HEK293 (cell line): ENCODE measurements at regions not wholly inside any gene's neighbourhood (a gene's known extent, or its start where the extent isn't known, plus 50 kb on each side); places are given as distances from the start of the nearest gene placed in this dataset.

ENCODE experiments used
- CTCF ChIA-PET: fragments of 350-600 bp; formaldehyde crosslinking; extraction: SDS; loops from one replicate; lab custom pipeline; 2021; ENCODE audit warnings: antibody characterized with exemption; lab: Yijun Ruan, JAX
- POLR2A ChIA-PET: fragments of 300-600 bp; formaldehyde crosslinking; extraction: SDS; loops from one replicate; lab custom pipeline; 2020; ENCODE audit warnings: antibody characterized with exemption, inconsistent platforms; lab: Yijun Ruan, JAX
- H3K27ac ChIP-seq: fragments of 200-500 bp; sonication (Bioruptor generic); 2 replicates; pipeline ENCODE4 v1.5.1; 2014; ENCODE audit warnings: low read depth, low read length, control low read depth, inconsistent platforms; ENCODE audit errors: extremely low read depth
- H3K36me3 ChIP-seq, 2 experiments: fragments of 200-500 bp in 1 of 2; sonication (Bioruptor generic) in 1 of 2; 1 replicate in 1 of 2; 2 replicates in 1 of 2; pipeline ENCODE4 v1.5.1; 2014 to 2017; ENCODE audit warnings: inconsistent platforms in 2 of 2, low read length in 2 of 2; ENCODE audit not compliant: control insufficient read depth in 2 of 2, insufficient read depth in 1 of 2
- H3K4me1 ChIP-seq: fragments of 200-500 bp; sonication (Bioruptor generic); 2 replicates; pipeline ENCODE4 v1.5.1; 2014; ENCODE audit warnings: mild to moderate bottlenecking, low read length, inconsistent platforms; ENCODE audit not compliant: control insufficient read depth, insufficient read depth
- H3K4me3 ChIP-seq: 2 replicates; pipeline ENCODE4 v1.5.1; 2011; ENCODE audit warnings: low read depth, mild to moderate bottlenecking, control low read depth, low read length, moderate library complexity
- H3K9me3 ChIP-seq: fragments of 200-500 bp; sonication (Bioruptor generic); 2 replicates; pipeline ENCODE4 v1.5.1; 2014; ENCODE audit warnings: low read depth, low read length, inconsistent platforms; ENCODE audit not compliant: control insufficient read depth, insufficient read depth
- BCL6B ChIP-seq: fragments of 450-650 bp; formaldehyde crosslinking; IDR thresholded peaks from 2 replicates; pipeline ENCODE4 v1.5.1; 2017; ENCODE audit warnings: missing biosample characterization, missing genetic modification characterization
- FEZF1 ChIP-seq: fragments of 450-650 bp; formaldehyde crosslinking; IDR thresholded peaks from 2 replicates; pipeline ENCODE4 v1.5.1; 2016; ENCODE audit warnings: missing biosample characterization, missing genetic modification characterization
- OSR2 ChIP-seq: fragments of 450-650 bp; formaldehyde crosslinking; IDR thresholded peaks from 2 replicates; pipeline ENCODE4 v1.5.1; 2016; ENCODE audit warnings: missing biosample characterization, missing genetic modification characterization
- PRDM10 ChIP-seq: fragments of 450-650 bp; formaldehyde crosslinking; IDR thresholded peaks from 2 replicates; pipeline ENCODE4 v1.5.1; 2016; ENCODE audit warnings: missing biosample characterization, missing genetic modification characterization
- PRDM6 ChIP-seq: fragments of 450-650 bp; formaldehyde crosslinking; IDR thresholded peaks from 2 replicates; pipeline ENCODE4 v1.5.1; 2017; ENCODE audit warnings: missing biosample characterization, missing genetic modification characterization
- SP7 ChIP-seq: fragments of 450-650 bp; formaldehyde crosslinking; IDR thresholded peaks from 2 replicates; pipeline ENCODE4 v1.5.1; 2016; ENCODE audit warnings: missing biosample characterization, missing genetic modification characterization
- TSHZ1 ChIP-seq: fragments of 450-650 bp; formaldehyde crosslinking; IDR thresholded peaks from 2 replicates; pipeline ENCODE4 v1.5.1; 2016; ENCODE audit warnings: missing biosample characterization, missing genetic modification characterization, borderline replicate concordance
- ZBTB44 ChIP-seq: fragments of 450-650 bp; IDR thresholded peaks from 2 replicates; pipeline ENCODE4 v1.5.1; 2018; ENCODE audit warnings: missing biosample characterization, mild to moderate bottlenecking, missing genetic modification characterization
- ZIC2 ChIP-seq: fragments of 450-650 bp; formaldehyde crosslinking; IDR thresholded peaks from 2 replicates; pipeline ENCODE4 v1.5.1; 2016; ENCODE audit warnings: missing biosample characterization, missing genetic modification characterization
- ZNF266 ChIP-seq: fragments of 450-650 bp; formaldehyde crosslinking; IDR thresholded peaks from 2 replicates; pipeline ENCODE4 v1.5.1; 2016; ENCODE audit warnings: missing biosample characterization, missing genetic modification characterization, low read depth
- ZNF341 ChIP-seq: fragments of 450-650 bp; formaldehyde crosslinking; IDR thresholded peaks from 2 replicates; pipeline ENCODE4; 2016; ENCODE audit warnings: low read depth, missing biosample characterization, missing genetic modification characterization
- ZNF404 ChIP-seq: fragments of 450-650 bp; formaldehyde crosslinking; IDR thresholded peaks from 2 replicates; pipeline ENCODE4 v1.5.1; 2017; ENCODE audit warnings: missing biosample characterization, missing genetic modification characterization
- ZNF530 ChIP-seq: fragments of 450-650 bp; formaldehyde crosslinking; IDR thresholded peaks from 2 replicates; pipeline ENCODE4 v1.5.1; 2016; ENCODE audit warnings: low read depth, missing biosample characterization, missing genetic modification characterization
- ZNF623 ChIP-seq: fragments of 450-650 bp; formaldehyde crosslinking; IDR thresholded peaks from 2 replicates; pipeline ENCODE4 v1.5.1; 2016; ENCODE audit warnings: missing biosample characterization, missing genetic modification characterization
- ZNF629 ChIP-seq: fragments of 450-650 bp; formaldehyde crosslinking; IDR thresholded peaks from 2 replicates; pipeline ENCODE4 v1.5.1; 2017; ENCODE audit warnings: missing biosample characterization, missing genetic modification characterization

- TF ChIP-seq ZNF629 (tag by site-specific recombination) (peak; percentile 43; the same call in 1 of the 2 replicates), ZNF266 (peak; percentile 70; the same call in 1 of the 2 replicates), ZNF623 (tag by site-specific recombination) (peak; percentile 70)
- TF ChIP-seq, all 188 proteins: peak for 28; not testable (repeated sequence) for 160
These were observed 114.3 kb upstream of the RAI2 start (continued) for GRCh38 chrX:17975349-17975748.

GRCh38 chrX:17968367-17968766 is 107.3 kb upstream of the RAI2 start:
- Histone ChIP-seq H3K4me1 (peaks cover 3% of the 10 kb centered on the region; the same call in 1 of the 2 replicates), H3K9me3 (no peaks in the 10 kb centered on the region), H3K27ac (no peak overlapping the region), H3K36me3 (peaks cover 0 to 11% of the 10 kb centered on the region in 2 experiments; a peak in 1 of 3 replicates), H3K4me3 (no peak overlapping the region)
- TF ChIP-seq ZNF341 (tag by site-specific recombination) (peak; percentile 77), FEZF1 (tag by site-specific recombination) (peak; percentile 92), SP7 (peak; percentile 91), BCL6B (no peak), TSHZ1 (no peak), PRDM10 (peak; percentile 30; the same call in 1 of the 2 replicates), OSR2 (peak; percentile 53), ZNF530 (no peak), ZBTB44 (peak; percentile 96), PRDM6 (tag by site-specific recombination) (peak; percentile 80), ZNF404 (tag by site-specific recombination) (no peak), ZIC2 (0 out of 2 replicates have a peak, but pooled peaks have one; percentile 27), ZNF629 (tag by site-specific recombination) (0 out of 2 replicates have a peak, but pooled peaks have one; percentile 21)
- CTCF ChIA-PET, result interaction anchor here (1.3 kb wide), 1 partner anchor 23 kb away, joined by 3 read pairs; no protein-coding TSS in a partner anchor
- POLR2A ChIA-PET, result no interaction called here
